Endodermal cell (in vitro differentiated cells): ENCODE measurements at regions not wholly inside any gene's neighbourhood (a gene's known extent, or its start where the extent isn't known, plus 50 kb on each side); places are given as distances from the start of the nearest gene placed in this dataset.

ENCODE experiments used
- DNase-seq: peaks from one replicate; pipeline ENCODE4 v3.0.0-alpha.2; 2017
- H3K27ac ChIP-seq: 2 replicates; pipeline ENCODE4 v1.5.1; 2013; ENCODE audit warnings: mild to moderate bottlenecking, low read depth, low read length, moderate library complexity
- H3K27me3 ChIP-seq: 2 replicates; pipeline ENCODE4 v1.6.1; 2013; ENCODE audit warnings: mild to moderate bottlenecking, low read length, moderate library complexity; ENCODE audit not compliant: insufficient read depth, control insufficient read depth, poor library complexity, severe bottlenecking
- H3K36me3 ChIP-seq: 2 replicates; pipeline ENCODE4 v1.7.0; 2013; ENCODE audit warnings: mild to moderate bottlenecking, low read length, moderate library complexity; ENCODE audit not compliant: control insufficient read depth, insufficient read depth
- H3K4me1 ChIP-seq: one replicate; pipeline ENCODE4 v1.7.0; 2013; ENCODE audit warnings: low read length; ENCODE audit not compliant: control insufficient read depth, insufficient read depth
- H3K4me3 ChIP-seq: 2 replicates; pipeline ENCODE4 v1.5.1; 2013; ENCODE audit warnings: mild to moderate bottlenecking, low read length, moderate library complexity
- H3K9ac ChIP-seq: 2 replicates; pipeline ENCODE4 v1.6.1; 2013; ENCODE audit warnings: mild to moderate bottlenecking, low read length, moderate library complexity; ENCODE audit not compliant: poor library complexity, severe bottlenecking; ENCODE audit errors: extremely low read depth
- H3K9me3 ChIP-seq: 2 replicates; pipeline ENCODE4 v1.6.1; 2013; ENCODE audit warnings: mild to moderate bottlenecking, low read length, moderate library complexity; ENCODE audit not compliant: control insufficient read depth
- H3K27ac Mint-ChIP-seq: 2 replicates; pipeline ENCODE4 v1.8.0; 2020; ENCODE audit warnings: mixed read lengths
- H3K27me3 Mint-ChIP-seq: 2 replicates; pipeline ENCODE4 v1.8.0; 2021; ENCODE audit warnings: mild to moderate bottlenecking, mixed read lengths; ENCODE audit not compliant: insufficient read depth
- H3K36me3 Mint-ChIP-seq: 2 replicates; pipeline ENCODE4 v1.8.0; 2020; ENCODE audit warnings: low read depth, mixed read lengths
- H3K4me1 Mint-ChIP-seq: 2 replicates; pipeline ENCODE4 v1.8.0; 2020; ENCODE audit warnings: mixed read lengths
- H3K4me3 Mint-ChIP-seq: 2 replicates; pipeline ENCODE4 v1.8.0; 2020; ENCODE audit warnings: mild to moderate bottlenecking, moderate library complexity, mixed read lengths
- H3K9me3 Mint-ChIP-seq: 2 replicates; pipeline ENCODE4 v1.8.0; 2020; ENCODE audit warnings: mild to moderate bottlenecking, mixed read lengths
- CTCF ChIP-seq: fragments of 200-600 bp; sonication (generic); conservative IDR thresholded peaks from 2 replicates; pipeline ENCODE4 v1.5.0; 2021; ENCODE audit warnings: antibody characterized with exemption, mild to moderate bottlenecking
- WGBS, 2 experiments: methylation state at CpG; one replicate each; pipeline versions ENCODE4 v1.1.5 to v1.1.7; 2013; ENCODE audit warnings: missing lambda C conversion rate in 2 of 2, mixed read lengths in 1 of 2; ENCODE audit not compliant: insufficient coverage in 1 of 2, insufficient read length in 1 of 2; 5-methylcytosine and 5-hydroxymethylcytosine counted together

- Histone ChIP-seq H3K4me1 (no peaks in the 10 kb centered on the region), H3K36me3 (no peaks in the 10 kb centered on the region), H3K4me3 (no peak overlapping the region), H3K9me3 (no peaks in the 10 kb centered on the region), H3K27ac (no peak overlapping the region), H3K27me3 (no peaks in the 10 kb centered on the region), H3K9ac (no peak overlapping the region)
- H3K36me3 Mint-ChIP-seq: peaks cover 2% of the 10 kb centered on the region
- H3K4me3 Mint-ChIP-seq: no peak overlapping the region
- no peaks in the 10 kb centered on the region for H3K27me3 Mint-ChIP-seq
- TF ChIP-seq CTCF: no peak
- H3K9me3 Mint-ChIP-seq: peaks cover 2% of the 10 kb centered on the region
- no peak overlapping the region for H3K27ac Mint-ChIP-seq
- no peak for DNase-seq
- no peaks in the 10 kb centered on the region for H3K4me1 Mint-ChIP-seq
Measured at GRCh38 chr11:98507208-98507607, 513.5 kb upstream of the CNTN5 start.

GRCh38 chr11:98512938-98513337, 507.8 kb upstream of the CNTN5 start:
- peaks cover 2% of the 10 kb centered on the region for H3K9me3 Mint-ChIP-seq
- no peak overlapping the region for H3K4me3 Mint-ChIP-seq
- no peak for DNase-seq
- Histone ChIP-seq H3K9ac (no peak overlapping the region), H3K4me1 (no peaks in the 10 kb centered on the region), H3K27me3 (no peaks in the 10 kb centered on the region), H3K4me3 (no peak overlapping the region), H3K36me3 (no peaks in the 10 kb centered on the region), H3K27ac (no peak overlapping the region), H3K9me3 (no peaks in the 10 kb centered on the region)
- H3K36me3 Mint-ChIP-seq: peaks cover 2% of the 10 kb centered on the region
- no peak for TF ChIP-seq CTCF
- no peak overlapping the region for H3K27ac Mint-ChIP-seq
- no peaks in the 10 kb centered on the region for H3K4me1 Mint-ChIP-seq
- H3K27me3 Mint-ChIP-seq: no peaks in the 10 kb centered on the region

- H3K4me1 ChIP-seq: peaks cover 9% of the 10 kb centered on the region
- H3K36me3 ChIP-seq: no peaks in the 10 kb centered on the region
- no peaks in the 10 kb centered on the region for H3K27me3 ChIP-seq
- TF ChIP-seq CTCF: no peak
- H3K9ac ChIP-seq: no peak overlapping the region
- peaks cover 5% of the 10 kb centered on the region for H3K9me3 ChIP-seq
- peak overlapping the region; percentile 36 for H3K4me3 ChIP-seq
- H3K9me3 Mint-ChIP-seq: peaks cover 2% of the 10 kb centered on the region
- 62 to 80% methylated on average over 1 of the region's 1 CpG for WGBS, 2 experiments
- H3K4me1 Mint-ChIP-seq: peaks cover 13% of the 10 kb centered on the region
- no peak overlapping the region for H3K27ac Mint-ChIP-seq
- no peak overlapping the region for H3K27ac ChIP-seq
- H3K27me3 Mint-ChIP-seq: no peaks in the 10 kb centered on the region
- no peak overlapping the region for H3K4me3 Mint-ChIP-seq
- no peak for DNase-seq
- no peaks in the 10 kb centered on the region for H3K36me3 Mint-ChIP-seq
Measured at GRCh38 chr11:98531576-98531975, 489.2 kb upstream of the CNTN5 start.
